Gastroesophageal sphincter (tissue), 3 donors: ENCODE measurements at regions not wholly inside any gene's neighbourhood (a gene's known extent, or its start where the extent isn't known, plus 50 kb on each side); places are given as distances from the start of the nearest gene placed in this dataset.
"Not testable (repeated sequence)": the region's sequence is repeated elsewhere in the genome, so short reads cannot be mapped to it uniquely, and the experiment has no call there.

Experiments
- EP300 ChIP-seq: sonication (generic); formaldehyde crosslinking; IDR thresholded peaks from one replicate; pipeline ENCODE4 v1.6.1; 2017; ENCODE audit warnings: antibody characterized with exemption, mild to moderate bottlenecking
- POLR2A ChIP-seq, 2 donors: fragments of 450-650 bp; IDR thresholded peaks; one replicate each; pipeline ENCODE4 v1.6.1; 2017; ENCODE audit warnings: antibody characterized with exemption in 2 of 2, mild to moderate bottlenecking in 2 of 2, moderate library complexity in 1 of 2
- TF ChIP-seq, protein P1 (sequence below), 4 experiments: fragments of 200-600 bp in 2 of 4; fragments of 450-650 bp in 2 of 4; sonication (generic) in 1 of 4; IDR thresholded peaks; one replicate each; pipeline ENCODE4 v1.5.1; 2017 to 2019; ENCODE audit warnings: antibody characterized with exemption in 4 of 4, mild to moderate bottlenecking in 2 of 4, moderate library complexity in 2 of 4

DNA sequence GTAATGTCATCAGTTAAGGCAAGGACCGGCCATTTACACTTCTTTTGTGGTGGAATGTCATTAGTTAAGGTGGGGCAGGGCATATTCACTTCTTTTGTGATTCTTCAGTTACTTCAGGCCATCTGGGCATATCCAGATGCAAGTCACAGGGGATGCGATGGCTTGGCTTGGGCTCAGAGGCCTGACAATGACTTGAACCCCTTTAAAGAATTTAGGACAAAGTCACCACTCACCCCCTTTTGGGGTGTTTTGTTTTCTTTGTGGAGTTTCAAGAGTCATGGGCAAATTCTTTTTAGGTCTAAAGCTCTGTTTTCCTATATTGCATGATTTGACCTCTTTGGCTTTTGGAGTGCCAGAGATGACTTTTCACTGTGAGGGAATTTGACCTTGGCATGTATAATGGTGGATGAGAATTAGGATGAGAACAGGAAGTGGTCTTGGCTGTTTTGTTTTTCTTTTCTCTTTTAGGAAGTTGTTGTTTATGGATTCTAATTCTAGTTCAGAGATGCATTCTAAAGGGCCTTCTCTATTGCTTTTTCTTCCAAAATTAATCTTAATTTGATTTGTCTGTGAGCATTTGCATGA lies 385.3 kb downstream of the KIF20B start:
- TF ChIP-seq, protein P1, sequence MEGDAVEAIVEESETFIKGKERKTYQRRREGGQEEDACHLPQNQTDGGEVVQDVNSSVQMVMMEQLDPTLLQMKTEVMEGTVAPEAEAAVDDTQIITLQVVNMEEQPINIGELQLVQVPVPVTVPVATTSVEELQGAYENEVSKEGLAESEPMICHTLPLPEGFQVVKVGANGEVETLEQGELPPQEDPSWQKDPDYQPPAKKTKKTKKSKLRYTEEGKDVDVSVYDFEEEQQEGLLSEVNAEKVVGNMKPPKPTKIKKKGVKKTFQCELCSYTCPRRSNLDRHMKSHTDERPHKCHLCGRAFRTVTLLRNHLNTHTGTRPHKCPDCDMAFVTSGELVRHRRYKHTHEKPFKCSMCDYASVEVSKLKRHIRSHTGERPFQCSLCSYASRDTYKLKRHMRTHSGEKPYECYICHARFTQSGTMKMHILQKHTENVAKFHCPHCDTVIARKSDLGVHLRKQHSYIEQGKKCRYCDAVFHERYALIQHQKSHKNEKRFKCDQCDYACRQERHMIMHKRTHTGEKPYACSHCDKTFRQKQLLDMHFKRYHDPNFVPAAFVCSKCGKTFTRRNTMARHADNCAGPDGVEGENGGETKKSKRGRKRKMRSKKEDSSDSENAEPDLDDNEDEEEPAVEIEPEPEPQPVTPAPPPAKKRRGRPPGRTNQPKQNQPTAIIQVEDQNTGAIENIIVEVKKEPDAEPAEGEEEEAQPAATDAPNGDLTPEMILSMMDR (IDR thresholded peaks at IDR 0.05), result not testable (repeated sequence)
- not testable (repeated sequence) for TF ChIP-seq EP300; POLR2A (IDR thresholded peaks at IDR 0.05)
